Neural cell (in vitro differentiated cells): ENCODE measurements at regions not wholly inside any gene's neighbourhood (a gene's known extent, or its start where the extent isn't known, plus 50 kb on each side); places are given as distances from the start of the nearest gene placed in this dataset.

Experiments
- EZH2 ChIP-seq: fragments of 200-600, 300-800 bp; shearing (Covaris generic), sonication (generic); IDR thresholded peaks from 2 replicates; pipeline ENCODE4 v1.6.1; 2014; ENCODE audit warnings: antibody characterized with exemption, low read length, borderline replicate concordance, mild to moderate bottlenecking; ENCODE audit not compliant: insufficient read depth, poor library complexity, severe bottlenecking
- MXI1 ChIP-seq: fragments of 450-650 bp; conservative IDR thresholded peaks from 2 replicates; pipeline ENCODE4 v1.6.1; 2014; ENCODE audit warnings: antibody characterized with exemption, mild to moderate bottlenecking; ENCODE audit not compliant: poor library complexity, severe bottlenecking
- SMC3 ChIP-seq: fragments of 450-650 bp; conservative IDR thresholded peaks from 2 replicates; pipeline ENCODE4 v1.6.1; 2014; ENCODE audit warnings: antibody characterized with exemption, mild to moderate bottlenecking, moderate library complexity; ENCODE audit not compliant: poor library complexity
- TF ChIP-seq, protein P1 (sequence below): fragments of 450-650 bp; IDR thresholded peaks from 2 replicates; pipeline ENCODE4 v1.5.1; 2014; ENCODE audit warnings: antibody characterized with exemption, mild to moderate bottlenecking, moderate library complexity; ENCODE audit not compliant: poor library complexity, severe bottlenecking

DNA sequence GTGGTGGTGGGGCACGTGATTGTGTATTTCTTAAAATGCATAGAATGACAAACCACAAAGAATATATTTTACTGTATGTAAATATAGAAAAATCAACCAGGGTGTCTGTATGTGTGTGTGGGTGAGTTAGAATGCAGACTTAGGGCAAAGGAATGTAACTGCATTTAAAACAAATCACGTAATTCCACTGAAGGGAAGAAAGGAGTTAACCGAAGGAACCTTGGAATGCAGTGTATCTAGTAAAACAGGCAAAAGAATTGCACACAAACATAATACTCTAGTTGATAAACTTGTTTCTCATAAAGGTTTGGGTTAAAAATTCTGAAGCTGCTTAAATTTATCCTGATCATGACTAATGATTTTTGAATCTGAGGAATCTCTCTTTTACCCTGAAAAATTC, 134.9 kb downstream of the ADRA2A start:
- no peak for TF ChIP-seq EZH2
- TF ChIP-seq, protein P1, sequence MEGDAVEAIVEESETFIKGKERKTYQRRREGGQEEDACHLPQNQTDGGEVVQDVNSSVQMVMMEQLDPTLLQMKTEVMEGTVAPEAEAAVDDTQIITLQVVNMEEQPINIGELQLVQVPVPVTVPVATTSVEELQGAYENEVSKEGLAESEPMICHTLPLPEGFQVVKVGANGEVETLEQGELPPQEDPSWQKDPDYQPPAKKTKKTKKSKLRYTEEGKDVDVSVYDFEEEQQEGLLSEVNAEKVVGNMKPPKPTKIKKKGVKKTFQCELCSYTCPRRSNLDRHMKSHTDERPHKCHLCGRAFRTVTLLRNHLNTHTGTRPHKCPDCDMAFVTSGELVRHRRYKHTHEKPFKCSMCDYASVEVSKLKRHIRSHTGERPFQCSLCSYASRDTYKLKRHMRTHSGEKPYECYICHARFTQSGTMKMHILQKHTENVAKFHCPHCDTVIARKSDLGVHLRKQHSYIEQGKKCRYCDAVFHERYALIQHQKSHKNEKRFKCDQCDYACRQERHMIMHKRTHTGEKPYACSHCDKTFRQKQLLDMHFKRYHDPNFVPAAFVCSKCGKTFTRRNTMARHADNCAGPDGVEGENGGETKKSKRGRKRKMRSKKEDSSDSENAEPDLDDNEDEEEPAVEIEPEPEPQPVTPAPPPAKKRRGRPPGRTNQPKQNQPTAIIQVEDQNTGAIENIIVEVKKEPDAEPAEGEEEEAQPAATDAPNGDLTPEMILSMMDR: no peak
- no peak for TF ChIP-seq MXI1
- no peak for TF ChIP-seq SMC3
